Lung (tissue), 11 donors: ENCODE measurements at regions not wholly inside any gene's neighbourhood (a gene's known extent, or its start where the extent isn't known, plus 50 kb on each side); places are given as distances from the start of the nearest gene placed in this dataset.

Experiments
- ATAC-seq: fragments of 200-7000 bp; cut with Tn5 transposase; one replicate; pipeline ENCODE4 v1.9.1; 2020; ENCODE audit warnings: moderate number of reproducible peaks; ENCODE audit not compliant: insufficient read depth, low FRiP score
- DNase-seq, 3 donors: peaks; one replicate each; pipeline ENCODE4 v3.0.0-alpha.2; 2013 to 2017
- H3K27ac ChIP-seq, 2 donors: one replicate each; pipeline ENCODE4 v1.5.1; 2013; ENCODE audit warnings: mild to moderate bottlenecking in 2 of 2, moderate library complexity in 2 of 2, control low read depth in 1 of 2, inconsistent platforms in 1 of 2, low read depth in 1 of 2, low read length in 1 of 2
- H3K27me3 ChIP-seq, 3 donors: one replicate each; pipeline ENCODE4 v1.5.1; 2013; ENCODE audit warnings: low read length in 2 of 3; ENCODE audit not compliant: control insufficient read depth in 3 of 3, insufficient read depth in 3 of 3
- H3K36me3 ChIP-seq, 4 donors: one replicate each; pipeline ENCODE4 v1.5.1; 2013; ENCODE audit warnings: low read length in 4 of 4, mild to moderate bottlenecking in 1 of 4, moderate library complexity in 1 of 4; ENCODE audit not compliant: control insufficient read depth in 4 of 4, insufficient read depth in 4 of 4
- H3K4me1 ChIP-seq, 5 donors: one replicate each; pipeline ENCODE4 v1.5.1; 2013; ENCODE audit warnings: low read length in 5 of 5, mild to moderate bottlenecking in 2 of 5, moderate library complexity in 1 of 5; ENCODE audit not compliant: control insufficient read depth in 5 of 5, insufficient read depth in 5 of 5
- H3K4me3 ChIP-seq: one replicate; pipeline ENCODE4 v1.5.1; 2013; ENCODE audit warnings: mild to moderate bottlenecking, control low read depth, moderate library complexity
- H3K9ac ChIP-seq, 2 donors: one replicate each; pipeline ENCODE4 v1.5.1; 2013; ENCODE audit warnings: low read length in 2 of 2, control low read depth in 1 of 2; ENCODE audit not compliant: insufficient read depth in 1 of 2
- H3K9me3 ChIP-seq, 4 donors: one replicate each; pipeline ENCODE4 v1.5.1; 2013; ENCODE audit warnings: low read length in 3 of 4, mild to moderate bottlenecking in 1 of 4, moderate library complexity in 1 of 4; ENCODE audit not compliant: control insufficient read depth in 4 of 4, insufficient read depth in 3 of 4
- WGBS, 2 donors: extraction: QIAGEN DNeasy Blood & Tissue Kit; methylation state at CpG; one replicate each; pipeline ENCODE4 v1.1.7; 2013; 5-methylcytosine and 5-hydroxymethylcytosine counted together
- TF ChIP-seq, protein P1 (sequence below): IDR thresholded peaks from 2 replicates; pipeline ENCODE4 v1.5.1; 2012; ENCODE audit warnings: mild to moderate bottlenecking; ENCODE audit errors: control extremely low read depth, extremely low read depth
- donor health status: control.
- donor health status: control.
- donor health status: Bipolar disorder and iron deficiency.
- donor health status: healthy.
- donor health status: DM: yes; HTN: yes; CAD: no.

DNA sequence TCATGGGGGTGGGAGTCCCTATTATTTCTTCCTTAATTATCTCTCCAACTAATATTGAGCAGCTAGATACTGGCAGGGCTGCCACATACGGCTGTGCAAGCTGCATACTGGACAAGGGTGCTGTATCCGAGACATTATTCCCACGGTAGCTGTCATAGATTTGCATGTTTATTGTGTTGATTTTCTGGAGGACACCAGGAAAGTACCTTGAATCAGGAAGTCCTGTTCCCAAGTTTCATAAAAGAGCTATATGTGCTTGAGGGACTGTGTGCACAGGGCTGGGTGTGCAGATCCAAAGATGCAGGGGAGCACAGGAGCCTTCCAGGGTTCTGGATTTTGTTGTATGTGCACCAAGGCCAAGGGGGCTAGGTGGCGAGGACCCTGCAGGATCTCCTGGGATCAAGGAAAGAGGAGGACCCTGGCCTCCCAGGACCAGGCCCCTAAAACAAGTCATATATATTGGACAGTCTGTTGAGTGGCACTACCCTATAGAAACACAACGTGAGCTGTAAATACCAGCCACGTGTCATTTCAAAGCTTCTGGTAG is 119.2 kb upstream of the ALDH1A3 start:
- H3K4me1 ChIP-seq: peaks cover 0 to 50% (median 0%) of the 10 kb centered on the region in 5 donors
- no peak overlapping the region for H3K4me3 ChIP-seq
- H3K9me3 ChIP-seq: no peaks in the 10 kb centered on the region
- ATAC-seq: no peak
- no peak overlapping the region for H3K27ac ChIP-seq
- H3K27me3 ChIP-seq: peaks cover 0 to 9% (median 0%) of the 10 kb centered on the region in 3 donors
- no peak overlapping the region for H3K9ac ChIP-seq
- TF ChIP-seq, protein P1, sequence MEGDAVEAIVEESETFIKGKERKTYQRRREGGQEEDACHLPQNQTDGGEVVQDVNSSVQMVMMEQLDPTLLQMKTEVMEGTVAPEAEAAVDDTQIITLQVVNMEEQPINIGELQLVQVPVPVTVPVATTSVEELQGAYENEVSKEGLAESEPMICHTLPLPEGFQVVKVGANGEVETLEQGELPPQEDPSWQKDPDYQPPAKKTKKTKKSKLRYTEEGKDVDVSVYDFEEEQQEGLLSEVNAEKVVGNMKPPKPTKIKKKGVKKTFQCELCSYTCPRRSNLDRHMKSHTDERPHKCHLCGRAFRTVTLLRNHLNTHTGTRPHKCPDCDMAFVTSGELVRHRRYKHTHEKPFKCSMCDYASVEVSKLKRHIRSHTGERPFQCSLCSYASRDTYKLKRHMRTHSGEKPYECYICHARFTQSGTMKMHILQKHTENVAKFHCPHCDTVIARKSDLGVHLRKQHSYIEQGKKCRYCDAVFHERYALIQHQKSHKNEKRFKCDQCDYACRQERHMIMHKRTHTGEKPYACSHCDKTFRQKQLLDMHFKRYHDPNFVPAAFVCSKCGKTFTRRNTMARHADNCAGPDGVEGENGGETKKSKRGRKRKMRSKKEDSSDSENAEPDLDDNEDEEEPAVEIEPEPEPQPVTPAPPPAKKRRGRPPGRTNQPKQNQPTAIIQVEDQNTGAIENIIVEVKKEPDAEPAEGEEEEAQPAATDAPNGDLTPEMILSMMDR: no peak
- no peaks in the 10 kb centered on the region for H3K36me3 ChIP-seq
- WGBS, 2 donors: 81 to 85% methylated on average over 6 of the region's 6 CpGs
- DNase-seq: no peak

DNA sequence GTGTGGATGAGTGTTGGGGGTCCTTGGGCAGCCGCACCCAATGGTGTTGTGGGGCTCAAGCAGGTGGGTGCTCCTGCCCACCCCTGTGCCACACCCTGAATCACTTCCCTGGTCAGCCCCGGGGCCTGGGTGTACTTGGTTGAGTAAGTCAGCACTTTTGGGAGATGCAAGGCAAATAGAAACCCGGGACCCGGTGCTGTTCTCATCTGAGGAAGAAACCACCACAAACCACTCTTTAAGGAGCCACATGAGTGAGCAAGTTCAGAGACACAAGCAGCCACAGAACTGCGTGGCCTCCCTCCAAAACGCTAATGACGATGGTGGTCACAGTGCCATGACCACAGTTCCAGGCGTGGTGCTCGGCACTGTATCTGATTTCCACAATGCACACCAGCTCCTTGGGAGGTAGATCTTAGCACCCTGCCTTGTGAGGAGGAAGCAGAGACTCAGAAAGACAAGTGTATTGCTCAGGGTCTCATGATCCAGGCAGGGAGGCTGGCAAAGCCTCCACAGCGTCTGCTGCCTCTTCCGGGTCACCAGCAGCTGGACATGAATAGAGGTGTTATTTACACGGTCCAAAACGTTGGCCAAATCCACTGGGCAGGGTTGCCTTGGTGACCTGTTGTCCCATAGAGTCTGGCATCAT is 118.2 kb upstream of the ALDH1A3 start:
- Histone ChIP-seq H3K27ac (no peak overlapping the region), H3K36me3 (no peaks in the 10 kb centered on the region), H3K9ac (no peak overlapping the region), H3K27me3 (peaks cover 0 to 9% (median 0%) of the 10 kb centered on the region in 3 donors), H3K9me3 (no peaks in the 10 kb centered on the region), H3K4me3 (no peak overlapping the region), H3K4me1 (peaks cover 0 to 56% (median 0%) of the 10 kb centered on the region in 5 donors)
- TF ChIP-seq, protein P1: no peak
- ATAC-seq (no peak), DNase-seq (no peak)
- 83 to 86% methylated on average over 13 of the region's 13 CpGs for WGBS, 2 donors

DNA sequence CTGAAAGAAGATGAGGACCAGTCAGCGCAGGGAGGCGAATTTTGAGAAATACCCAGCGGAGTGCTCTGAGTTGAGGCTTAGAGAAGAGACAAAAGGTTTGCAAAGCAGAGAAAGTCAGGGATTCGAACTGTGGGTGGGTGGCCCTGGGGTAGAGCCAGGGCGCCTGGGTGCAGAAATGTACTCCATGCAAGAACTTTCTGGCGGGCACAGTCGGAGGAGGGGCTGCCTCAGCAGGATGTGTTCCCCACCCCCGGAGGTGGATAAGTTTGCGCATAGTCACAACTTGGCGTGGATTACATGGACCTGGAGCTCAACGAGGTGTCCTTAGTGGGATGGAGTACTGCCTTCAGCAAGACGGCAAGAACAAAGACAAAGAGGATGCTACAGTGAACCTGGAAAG is 117.3 kb upstream of the ALDH1A3 start:
- Histone ChIP-seq H3K27me3 (peaks cover 0 to 9% (median 0%) of the 10 kb centered on the region in 3 donors), H3K9ac (no peak overlapping the region), H3K4me3 (no peak overlapping the region), H3K27ac (no peak overlapping the region), H3K9me3 (no peaks in the 10 kb centered on the region), H3K4me1 (peaks cover 0 to 58% (median 0%) of the 10 kb centered on the region in 5 donors), H3K36me3 (no peaks in the 10 kb centered on the region)
- TF ChIP-seq, protein P1: no peak
- WGBS, 2 donors: 78 to 79% methylated on average over 12 of the region's 12 CpGs
- ATAC-seq (no peak), DNase-seq (no peak)
